ENCODE measurements at regions not wholly inside any gene's neighbourhood (a gene's known extent, or its start where the extent isn't known, plus 50 kb on each side); places are given as distances from the start of the nearest gene placed in this dataset.

GRCh38 chr4:175125410-175126068 lies 207.4 kb downstream of the ADAM29 start:
- DNase-seq (ENCODE audit: low read depth) = no peak

GRCh38 chr4:175127314-175127713 lies 209.2 kb downstream of the ADAM29 start:
- peak; percentile 29 for DNase-seq (ENCODE audit: low read depth)

DNA sequence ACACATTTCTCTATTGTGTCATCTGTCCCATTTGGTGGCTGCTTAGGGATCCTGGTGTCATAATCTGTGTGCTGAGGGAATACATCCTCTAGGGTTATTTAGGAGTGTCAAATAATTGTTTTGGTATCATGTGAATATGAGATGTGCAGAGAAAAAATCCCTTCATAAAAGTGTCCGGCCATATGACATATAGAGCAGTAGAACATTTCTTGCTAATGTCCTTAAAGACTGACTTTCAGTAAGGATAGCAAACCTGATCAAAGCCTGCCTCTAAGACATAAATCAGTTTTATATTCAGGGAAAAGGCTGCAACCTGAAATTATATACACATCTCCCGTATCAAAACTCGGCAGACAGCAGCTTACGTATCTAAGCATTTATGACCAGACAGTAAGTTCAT lies 211.6 kb downstream of the ADAM29 start:
- DNase-seq (ENCODE audit: low read depth) = no peak

- no peak for DNase-seq (ENCODE audit: low read depth)
Observed at GRCh38 chr4:175139205-175139604, 221.0 kb downstream of the ADAM29 start.

DNA sequence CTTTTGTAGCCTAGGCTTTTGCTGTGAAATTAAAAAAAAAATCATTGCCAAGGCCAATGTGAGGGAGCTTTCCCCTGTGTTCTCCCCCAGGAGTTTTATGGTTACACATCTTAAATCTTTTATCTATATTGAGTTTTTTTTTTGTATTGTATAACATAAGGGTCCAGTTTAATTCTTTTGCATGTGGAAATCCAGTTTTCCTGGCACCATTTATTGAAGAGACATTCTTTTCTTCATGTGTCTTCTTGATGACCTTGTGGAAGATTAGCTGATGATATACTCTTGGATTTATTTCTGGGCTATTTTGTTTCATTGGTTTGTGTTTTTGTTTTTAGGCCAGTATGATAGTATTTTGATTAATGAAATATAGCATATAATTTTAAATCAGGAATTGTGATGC lies 225.0 kb downstream of the ADAM29 start:
- DNase-seq (ENCODE audit: low read depth) = no peak

DNA sequence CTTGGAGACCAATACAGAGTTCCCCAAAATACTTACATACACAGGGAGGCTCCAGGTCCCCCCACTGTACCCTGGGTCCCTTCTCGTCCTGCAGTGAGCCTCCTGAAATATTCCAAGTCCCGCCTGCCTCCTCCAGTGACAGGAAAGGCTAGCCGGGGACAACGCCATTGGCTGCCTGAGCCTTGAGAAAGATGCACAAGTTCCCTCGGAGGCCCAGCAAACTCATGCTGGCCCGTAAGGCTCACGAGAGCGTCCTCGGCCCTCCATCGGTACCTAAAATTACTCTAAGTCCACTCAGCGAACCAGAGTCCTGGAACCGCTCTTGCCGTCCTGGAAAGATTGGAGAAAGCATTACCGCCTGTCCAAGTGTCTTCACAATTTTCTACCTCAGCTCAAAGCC lies 228.6 kb downstream of the ADAM29 start:
- no peak for DNase-seq (ENCODE audit: low read depth)

GRCh38 chr4:175147233-175147632 lies 229.1 kb downstream of the ADAM29 start:
- DNase-seq (ENCODE audit: low read depth) = no peak

DNA sequence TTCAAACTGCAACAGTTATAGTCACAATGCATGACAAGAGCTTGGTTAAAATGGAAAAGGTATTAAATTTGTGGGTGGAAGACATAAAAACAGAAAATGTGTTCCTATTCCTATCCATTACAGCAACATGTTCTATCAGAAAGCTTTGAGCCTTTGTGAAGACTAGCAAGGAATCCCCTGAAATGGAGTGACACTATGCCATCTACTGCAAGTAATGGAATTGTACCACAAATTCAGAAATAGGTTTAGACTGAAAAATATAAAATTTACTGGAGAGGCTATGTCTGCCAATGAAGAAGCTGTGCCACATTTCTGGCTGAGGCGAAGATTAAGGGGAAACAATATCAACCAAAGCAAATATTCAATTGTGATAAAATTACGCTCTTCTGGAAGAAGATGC lies 247.9 kb downstream of the ADAM29 start:
- DNase-seq (ENCODE audit: low read depth) = no peak

- peak; percentile 2 for DNase-seq (ENCODE audit: low read depth)
Observed at GRCh38 chr4:175176710-175177109, 258.6 kb downstream of the ADAM29 start.

DNA sequence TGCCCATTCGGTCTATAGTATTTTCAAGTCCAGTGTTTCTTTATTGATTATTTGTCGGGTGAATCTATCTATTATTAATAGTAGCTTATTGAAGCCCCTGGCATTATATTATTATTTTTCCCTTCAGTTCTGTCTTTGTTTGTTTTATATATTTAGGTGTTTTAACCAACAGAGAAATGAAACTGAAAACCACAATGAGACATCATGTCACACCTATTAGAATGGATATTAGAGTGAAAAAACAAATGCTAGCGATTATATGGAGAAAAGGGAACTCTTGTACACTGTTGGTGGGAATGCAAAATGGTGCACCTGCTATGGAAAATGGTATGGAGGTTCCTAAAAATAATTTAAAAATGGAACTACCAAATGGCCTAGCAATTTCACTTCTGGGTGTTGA lies 272.5 kb downstream of the ADAM29 start:
- DNase-seq (ENCODE audit: low read depth) = no peak

DNA sequence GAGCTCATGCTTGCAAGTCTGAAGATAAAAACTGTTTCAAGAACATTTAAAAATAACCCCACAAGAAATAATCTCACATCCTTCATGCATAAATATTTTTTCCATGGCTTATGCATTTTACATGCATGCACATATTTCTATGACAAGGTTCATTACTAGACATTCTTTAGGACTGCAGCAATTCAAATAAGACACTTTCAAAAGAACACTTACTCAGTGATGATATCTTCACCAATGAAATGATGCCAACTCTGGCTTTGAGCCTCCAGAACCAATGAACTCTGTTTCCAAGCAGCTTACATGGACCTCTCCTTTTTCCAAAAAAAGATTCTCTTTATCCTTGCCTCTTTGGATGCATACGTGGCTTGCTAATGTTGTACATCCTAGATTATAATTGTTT lies 279.9 kb downstream of the ADAM29 start:
- DNase-seq (ENCODE audit: low read depth) = no peak

GRCh38 chr4:175215208-175215607 lies 297.1 kb downstream of the ADAM29 start:
- no peak for DNase-seq (ENCODE audit: low read depth)

GRCh38 chr4:175215657-175216056 lies 297.5 kb downstream of the ADAM29 start:
- no peak for DNase-seq (ENCODE audit: low read depth)

DNA sequence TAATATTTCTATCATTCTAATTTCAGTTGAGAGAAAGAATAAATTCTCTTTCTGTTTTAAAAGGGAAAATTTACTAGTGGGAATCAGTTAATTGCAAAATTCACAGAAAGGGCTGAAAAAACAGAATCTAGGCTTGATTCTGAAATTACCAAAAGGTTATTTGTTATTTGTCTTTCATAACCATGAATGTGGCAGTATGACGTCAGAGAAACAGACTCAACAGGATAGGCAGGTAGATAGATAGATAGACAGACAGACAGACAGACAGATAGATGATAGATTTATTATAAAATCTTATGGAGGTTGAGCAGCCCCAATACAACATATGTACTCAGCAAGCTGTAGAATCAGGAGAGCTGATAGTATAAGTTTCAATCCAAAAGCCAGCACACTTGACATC lies 311.0 kb downstream of the ADAM29 start:
- no peak for DNase-seq (ENCODE audit: low read depth)

GRCh38 chr4:175234162-175234561 lies 316.0 kb downstream of the ADAM29 start:
- DNase-seq (ENCODE audit: low read depth) = no peak

DNA sequence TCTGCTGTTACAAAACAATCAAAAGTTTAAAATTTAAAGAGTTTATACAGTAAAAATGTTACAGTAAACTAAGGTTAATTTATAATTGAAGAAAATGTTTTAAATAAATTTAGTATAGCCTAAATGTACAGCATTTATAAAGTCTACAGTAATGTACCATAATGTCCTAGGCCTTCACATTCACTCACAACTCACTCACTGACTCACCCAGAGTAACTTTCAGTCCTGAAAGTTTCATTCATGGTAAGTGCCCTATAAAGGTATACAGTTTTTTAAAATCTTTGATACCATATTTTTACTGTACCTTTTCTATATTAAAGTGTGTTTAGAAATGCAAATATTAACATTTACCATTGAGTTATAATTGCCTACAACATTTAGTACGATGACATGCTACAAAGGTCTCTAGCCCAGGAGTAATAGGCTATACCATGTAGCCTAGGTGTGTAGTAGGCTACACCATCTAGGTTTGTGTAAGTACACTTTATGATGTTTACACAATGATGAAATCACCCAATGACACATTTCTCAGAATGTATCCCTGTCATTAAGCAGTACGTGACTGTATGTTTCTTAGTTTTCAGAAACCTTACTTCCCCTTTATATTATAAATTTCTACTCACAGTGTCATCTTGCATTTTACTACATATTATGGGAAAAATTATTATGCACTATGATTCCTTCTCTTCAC lies 320.8 kb downstream of the ADAM29 start:
- DNase-seq (ENCODE audit: low read depth) = peak; percentile 15

- no peak for DNase-seq (ENCODE audit: low read depth)
Observed at GRCh38 chr4:175246941-175247340, 328.8 kb downstream of the ADAM29 start.

DNA sequence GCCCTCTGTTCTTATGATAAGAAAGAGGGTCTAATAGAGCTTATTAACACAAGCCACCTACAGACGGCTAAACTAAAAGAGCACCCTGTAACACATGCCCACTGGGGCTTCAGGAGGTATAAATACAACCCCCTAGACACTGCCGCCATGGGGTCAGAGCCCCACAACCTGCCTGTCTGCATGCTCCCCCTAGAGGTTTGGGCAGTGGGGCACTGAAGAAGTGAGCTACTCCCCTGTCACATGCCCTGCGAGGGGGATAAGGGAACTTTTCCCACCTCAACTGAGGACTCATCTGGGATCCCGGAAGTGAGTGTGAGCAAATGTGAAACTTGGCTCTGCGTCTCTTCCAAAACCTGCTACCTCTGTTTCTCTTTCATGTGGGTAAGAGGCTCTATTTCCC lies 334.5 kb downstream of the ADAM29 start:
- DNase-seq (ENCODE audit: low read depth) = no peak

- DNase-seq (ENCODE audit: low read depth) = no peak
Observed at GRCh38 chr4:175253184-175253902, 335.2 kb downstream of the ADAM29 start.

- no peak for DNase-seq (ENCODE audit: low read depth)
Observed at GRCh38 chr4:175263537-175263936, 345.4 kb downstream of the ADAM29 start.

GRCh38 chr4:175271010-175271630 lies 353.0 kb downstream of the ADAM29 start:
- DNase-seq (ENCODE audit: low read depth) = no peak

GRCh38 chr4:175273995-175274753 lies 356.0 kb downstream of the ADAM29 start:
- DNase-seq (ENCODE audit: low read depth) = peak; percentile 88

All from renal cortical epithelial cell (primary cell).